ENCODE measurements at regions not wholly inside any gene's neighbourhood (a gene's known extent, or its start where the extent isn't known, plus 50 kb on each side); places are given as distances from the start of the nearest gene placed in this dataset.

DNA sequence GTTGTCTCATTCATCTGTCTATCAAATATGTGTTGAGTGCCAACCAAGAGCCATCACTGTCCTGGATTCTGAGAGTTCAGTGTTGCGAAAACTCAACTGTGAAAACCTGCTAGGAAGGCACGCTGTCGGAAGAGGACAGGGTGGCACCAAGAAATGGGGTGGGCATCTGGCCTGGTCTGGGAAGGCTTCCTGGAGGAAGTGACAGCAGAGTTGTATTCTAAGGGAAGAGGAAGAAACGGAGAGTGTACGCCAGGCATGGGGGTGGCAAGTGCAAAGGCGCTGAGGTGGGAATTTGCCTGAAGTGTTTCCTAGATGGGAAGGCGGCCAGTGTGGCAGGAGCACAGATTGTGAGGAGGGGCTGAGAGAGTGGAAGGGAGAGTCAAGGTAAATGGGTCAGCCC lies 91.2 kb downstream of the ANKRD60 start (continued):
- TF ChIP-seq ZNF331 (CRISPR knock-in tag; IDR thresholded peaks at IDR 0.05; ENCODE audit: low read depth) (no peak), CREB1 (CRISPR knock-in tag; IDR thresholded peaks at IDR 0.05; ENCODE audit: low read depth) (no peak), NANOG (IDR thresholded peaks at IDR 0.05; ENCODE audit: borderline replicate concordance) (no peak), EZH2phosphoT487 (IDR thresholded peaks at IDR 0.05; ENCODE audit: unreplicated experiment) (no peak)

DNA sequence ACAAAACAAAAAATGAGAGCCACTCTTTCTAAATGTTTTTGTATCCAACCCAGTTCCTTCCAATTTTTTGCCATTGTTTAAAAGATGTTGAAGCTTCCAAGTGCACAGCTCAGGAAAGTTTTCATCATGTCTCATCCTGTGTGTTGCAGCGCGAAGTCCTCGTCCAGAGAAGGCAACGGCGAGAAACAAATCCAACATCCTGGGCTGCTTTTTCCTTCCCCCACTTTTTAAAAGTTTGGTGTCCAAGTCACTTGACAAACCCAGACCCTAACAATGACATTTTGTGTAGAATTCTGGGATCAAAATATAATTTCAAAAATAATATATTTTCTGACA lies 92.3 kb downstream of the ANKRD60 start:
- Mint-ChIP-seq H3K36me3 (ENCODE audit: low read depth) (no peaks in the 10 kb centered on the region), H3K27me3 (ENCODE audit: insufficient read depth, low read depth, poor library complexity) (peaks cover 10% of the 10 kb centered on the region), H3K4me1 (peaks cover 30% of the 10 kb centered on the region), H3K9me3 (no peaks in the 10 kb centered on the region), H3K27ac (no peak overlapping the region), H3K4me3 (no peak overlapping the region)
- Histone ChIP-seq H3K79me2 (replicated peaks; ENCODE audit: insufficient read depth) (no peaks in the 10 kb centered on the region), H4K20me1 (replicated peaks; ENCODE audit: insufficient read depth) (no peaks in the 10 kb centered on the region), H3K4me2 (no peak overlapping the region), H2AFZ (no peak overlapping the region), H3K4me3 (no peak overlapping the region), H3K27me3 (ENCODE audit: insufficient read depth) (no peaks in the 10 kb centered on the region), H3K9me2 (ENCODE audit: insufficient read depth) (no peaks in the 10 kb centered on the region), H3K27ac (ENCODE audit: low read depth) (no peak overlapping the region), H3K4me1 (ENCODE audit: insufficient read depth) (peaks cover 13% of the 10 kb centered on the region), H3K36me3 (ENCODE audit: insufficient read depth) (no peaks in the 10 kb centered on the region), H3F3A (replicated peaks; ENCODE audit: low read depth) (no peaks in the 10 kb centered on the region)
- no peak for DNase-seq (ENCODE audit: low spot score)
- ATAC-seq: no peak
- TF ChIP-seq, protein P1, sequence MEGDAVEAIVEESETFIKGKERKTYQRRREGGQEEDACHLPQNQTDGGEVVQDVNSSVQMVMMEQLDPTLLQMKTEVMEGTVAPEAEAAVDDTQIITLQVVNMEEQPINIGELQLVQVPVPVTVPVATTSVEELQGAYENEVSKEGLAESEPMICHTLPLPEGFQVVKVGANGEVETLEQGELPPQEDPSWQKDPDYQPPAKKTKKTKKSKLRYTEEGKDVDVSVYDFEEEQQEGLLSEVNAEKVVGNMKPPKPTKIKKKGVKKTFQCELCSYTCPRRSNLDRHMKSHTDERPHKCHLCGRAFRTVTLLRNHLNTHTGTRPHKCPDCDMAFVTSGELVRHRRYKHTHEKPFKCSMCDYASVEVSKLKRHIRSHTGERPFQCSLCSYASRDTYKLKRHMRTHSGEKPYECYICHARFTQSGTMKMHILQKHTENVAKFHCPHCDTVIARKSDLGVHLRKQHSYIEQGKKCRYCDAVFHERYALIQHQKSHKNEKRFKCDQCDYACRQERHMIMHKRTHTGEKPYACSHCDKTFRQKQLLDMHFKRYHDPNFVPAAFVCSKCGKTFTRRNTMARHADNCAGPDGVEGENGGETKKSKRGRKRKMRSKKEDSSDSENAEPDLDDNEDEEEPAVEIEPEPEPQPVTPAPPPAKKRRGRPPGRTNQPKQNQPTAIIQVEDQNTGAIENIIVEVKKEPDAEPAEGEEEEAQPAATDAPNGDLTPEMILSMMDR (conservative IDR thresholded peaks at IDR 0.05; ENCODE audit: low read depth in 2 of 2): no peak
- TF ChIP-seq, protein P2, sequence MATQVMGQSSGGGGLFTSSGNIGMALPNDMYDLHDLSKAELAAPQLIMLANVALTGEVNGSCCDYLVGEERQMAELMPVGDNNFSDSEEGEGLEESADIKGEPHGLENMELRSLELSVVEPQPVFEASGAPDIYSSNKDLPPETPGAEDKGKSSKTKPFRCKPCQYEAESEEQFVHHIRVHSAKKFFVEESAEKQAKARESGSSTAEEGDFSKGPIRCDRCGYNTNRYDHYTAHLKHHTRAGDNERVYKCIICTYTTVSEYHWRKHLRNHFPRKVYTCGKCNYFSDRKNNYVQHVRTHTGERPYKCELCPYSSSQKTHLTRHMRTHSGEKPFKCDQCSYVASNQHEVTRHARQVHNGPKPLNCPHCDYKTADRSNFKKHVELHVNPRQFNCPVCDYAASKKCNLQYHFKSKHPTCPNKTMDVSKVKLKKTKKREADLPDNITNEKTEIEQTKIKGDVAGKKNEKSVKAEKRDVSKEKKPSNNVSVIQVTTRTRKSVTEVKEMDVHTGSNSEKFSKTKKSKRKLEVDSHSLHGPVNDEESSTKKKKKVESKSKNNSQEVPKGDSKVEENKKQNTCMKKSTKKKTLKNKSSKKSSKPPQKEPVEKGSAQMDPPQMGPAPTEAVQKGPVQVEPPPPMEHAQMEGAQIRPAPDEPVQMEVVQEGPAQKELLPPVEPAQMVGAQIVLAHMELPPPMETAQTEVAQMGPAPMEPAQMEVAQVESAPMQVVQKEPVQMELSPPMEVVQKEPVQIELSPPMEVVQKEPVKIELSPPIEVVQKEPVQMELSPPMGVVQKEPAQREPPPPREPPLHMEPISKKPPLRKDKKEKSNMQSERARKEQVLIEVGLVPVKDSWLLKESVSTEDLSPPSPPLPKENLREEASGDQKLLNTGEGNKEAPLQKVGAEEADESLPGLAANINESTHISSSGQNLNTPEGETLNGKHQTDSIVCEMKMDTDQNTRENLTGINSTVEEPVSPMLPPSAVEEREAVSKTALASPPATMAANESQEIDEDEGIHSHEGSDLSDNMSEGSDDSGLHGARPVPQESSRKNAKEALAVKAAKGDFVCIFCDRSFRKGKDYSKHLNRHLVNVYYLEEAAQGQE (IDR thresholded peaks at IDR 0.05; ENCODE audit: unreplicated experiment): no peak
- TF ChIP-seq POLR2AphosphoS5 (IDR thresholded peaks at IDR 0.05; ENCODE audit: low read depth): no peak
- no peak for TF ChIP-seq EZH2 (IDR thresholded peaks at IDR 0.05; ENCODE audit: low read depth, unreplicated experiment)
- TF ChIP-seq, protein P3, sequence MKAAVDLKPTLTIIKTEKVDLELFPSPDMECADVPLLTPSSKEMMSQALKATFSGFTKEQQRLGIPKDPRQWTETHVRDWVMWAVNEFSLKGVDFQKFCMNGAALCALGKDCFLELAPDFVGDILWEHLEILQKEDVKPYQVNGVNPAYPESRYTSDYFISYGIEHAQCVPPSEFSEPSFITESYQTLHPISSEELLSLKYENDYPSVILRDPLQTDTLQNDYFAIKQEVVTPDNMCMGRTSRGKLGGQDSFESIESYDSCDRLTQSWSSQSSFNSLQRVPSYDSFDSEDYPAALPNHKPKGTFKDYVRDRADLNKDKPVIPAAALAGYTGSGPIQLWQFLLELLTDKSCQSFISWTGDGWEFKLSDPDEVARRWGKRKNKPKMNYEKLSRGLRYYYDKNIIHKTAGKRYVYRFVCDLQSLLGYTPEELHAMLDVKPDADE (IDR thresholded peaks at IDR 0.05): no peak
